Esophagus muscularis mucosa (tissue), 4 donors: ENCODE measurements at regions not wholly inside any gene's neighbourhood (a gene's known extent, or its start where the extent isn't known, plus 50 kb on each side); places are given as distances from the start of the nearest gene placed in this dataset.

ENCODE experiments used
- EP300 ChIP-seq: sonication (generic); formaldehyde crosslinking; IDR thresholded peaks from one replicate; pipeline ENCODE4 v1.6.1; 2017; ENCODE audit warnings: antibody characterized with exemption
- POLR2A ChIP-seq: fragments of 450-650 bp; IDR thresholded peaks from one replicate; pipeline ENCODE4 v1.6.1; 2017; ENCODE audit warnings: antibody characterized with exemption, moderate library complexity, mild to moderate bottlenecking, low read depth
- POLR2AphosphoS5 ChIP-seq, 2 donors: sonication (generic); formaldehyde crosslinking; IDR thresholded peaks; one replicate each; pipeline ENCODE4 v1.6.1; 2017; ENCODE audit warnings: antibody characterized with exemption in 2 of 2
- TF ChIP-seq, protein P1 (sequence below), 3 experiments: fragments of 200-600 bp in 2 of 3; fragments of 450-650 bp in 1 of 3; sonication (generic) in 2 of 3; IDR thresholded peaks; one replicate each; pipeline ENCODE4 v1.5.1; 2017 to 2019; ENCODE audit warnings: antibody characterized with exemption in 3 of 3, mild to moderate bottlenecking in 2 of 3, moderate library complexity in 1 of 3

DNA sequence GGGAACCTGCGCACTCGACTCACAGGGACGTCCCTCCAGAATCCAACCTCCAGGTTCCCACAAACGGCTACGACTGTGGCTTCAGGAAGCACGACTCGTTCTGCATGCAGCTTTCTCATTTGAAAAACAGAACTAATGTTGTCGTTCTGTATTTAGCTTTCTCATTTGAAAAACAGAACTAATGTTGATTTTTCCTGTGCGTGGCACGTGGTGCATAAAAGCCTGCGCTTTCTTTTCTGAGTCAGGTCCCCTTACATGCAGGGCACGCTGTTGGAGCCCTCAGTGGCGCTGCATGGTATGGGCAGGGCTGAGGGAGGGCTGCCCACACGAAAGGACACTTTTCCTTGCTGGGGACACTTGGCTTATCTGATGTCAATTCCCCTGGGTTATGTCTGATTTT lies 124.3 kb downstream of the TMEM18 start:
- TF ChIP-seq, protein P1, sequence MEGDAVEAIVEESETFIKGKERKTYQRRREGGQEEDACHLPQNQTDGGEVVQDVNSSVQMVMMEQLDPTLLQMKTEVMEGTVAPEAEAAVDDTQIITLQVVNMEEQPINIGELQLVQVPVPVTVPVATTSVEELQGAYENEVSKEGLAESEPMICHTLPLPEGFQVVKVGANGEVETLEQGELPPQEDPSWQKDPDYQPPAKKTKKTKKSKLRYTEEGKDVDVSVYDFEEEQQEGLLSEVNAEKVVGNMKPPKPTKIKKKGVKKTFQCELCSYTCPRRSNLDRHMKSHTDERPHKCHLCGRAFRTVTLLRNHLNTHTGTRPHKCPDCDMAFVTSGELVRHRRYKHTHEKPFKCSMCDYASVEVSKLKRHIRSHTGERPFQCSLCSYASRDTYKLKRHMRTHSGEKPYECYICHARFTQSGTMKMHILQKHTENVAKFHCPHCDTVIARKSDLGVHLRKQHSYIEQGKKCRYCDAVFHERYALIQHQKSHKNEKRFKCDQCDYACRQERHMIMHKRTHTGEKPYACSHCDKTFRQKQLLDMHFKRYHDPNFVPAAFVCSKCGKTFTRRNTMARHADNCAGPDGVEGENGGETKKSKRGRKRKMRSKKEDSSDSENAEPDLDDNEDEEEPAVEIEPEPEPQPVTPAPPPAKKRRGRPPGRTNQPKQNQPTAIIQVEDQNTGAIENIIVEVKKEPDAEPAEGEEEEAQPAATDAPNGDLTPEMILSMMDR (IDR thresholded peaks at IDR 0.05) = no peak
- TF ChIP-seq POLR2A (no peak), POLR2AphosphoS5 (IDR thresholded peaks at IDR 0.05) (no peak), EP300 (no peak)
